Keratinocyte (primary cell): ENCODE measurements at regions not wholly inside any gene's neighbourhood (a gene's known extent, or its start where the extent isn't known, plus 50 kb on each side); places are given as distances from the start of the nearest gene placed in this dataset.

Source experiments
- DNase-seq: peaks from one replicate; pipeline ENCODE4 v3.0.0-alpha.2; 2011; ENCODE audit warnings: low read depth, missing footprints, low spot score
- FAIRE-seq: peaks from 2 replicates; lab custom pipeline; 2011; peaks lifted over from hg19 to GRCh38; lab: Jason Lieb, UNC
- H2AFZ ChIP-seq: 2 replicates; pipeline ENCODE4 v1.6.0; 2012; ENCODE audit warnings: low read length, control low read depth, inconsistent platforms; ENCODE audit not compliant: control insufficient read depth
- H3K27ac ChIP-seq: 2 replicates; pipeline ENCODE4 v1.5.1; 2011; ENCODE audit warnings: low read length; ENCODE audit not compliant: control insufficient read depth, insufficient read depth
- H3K27me3 ChIP-seq: 3 replicates; pipeline ENCODE4 v1.6.0; 2011; ENCODE audit warnings: low read length; ENCODE audit not compliant: control insufficient read depth, insufficient read depth; ENCODE audit errors: extremely low read depth
- H3K36me3 ChIP-seq, 2 experiments: 2 replicates in 1 of 2; 3 replicates in 1 of 2; pipeline ENCODE4 v1.5.1; 2011; ENCODE audit warnings: low read length in 2 of 2, mild to moderate bottlenecking in 1 of 2; ENCODE audit not compliant: control insufficient read depth in 2 of 2, insufficient read depth in 2 of 2; ENCODE audit errors: extremely low read depth in 1 of 2
- H3K4me1 ChIP-seq: 3 replicates; pipeline ENCODE4 v1.5.1; 2011; ENCODE audit warnings: low read length; ENCODE audit not compliant: control insufficient read depth, insufficient read depth; ENCODE audit errors: extremely low read depth
- H3K4me2 ChIP-seq: 3 replicates; pipeline ENCODE4 v1.6.0; 2011; ENCODE audit warnings: low read depth, low read length; ENCODE audit not compliant: control insufficient read depth, insufficient read depth; ENCODE audit errors: extremely low read depth
- H3K4me3 ChIP-seq, 3 experiments: fragments of 200-600 bp in 1 of 3; sonication (generic) in 1 of 3; 2 replicates in 2 of 3; 3 replicates in 1 of 3; pipeline ENCODE4 v1.5.1; 2011 to 2016; ENCODE audit warnings: low read length in 3 of 3, mild to moderate bottlenecking in 3 of 3, control low read depth in 2 of 3, inconsistent platforms in 1 of 3, low read depth in 1 of 3, mixed read lengths in 1 of 3, mixed run types in 1 of 3, moderate library complexity in 1 of 3; ENCODE audit not compliant: control insufficient read depth in 2 of 3, insufficient read depth in 2 of 3; ENCODE audit errors: extremely low read depth in 1 of 3
- H3K79me2 ChIP-seq: 2 replicates; pipeline ENCODE4 v1.6.0; 2012; ENCODE audit warnings: low read length; ENCODE audit not compliant: control insufficient read depth, insufficient read depth
- H3K9ac ChIP-seq: 3 replicates; pipeline ENCODE4 v1.6.0; 2011; ENCODE audit warnings: low read length; ENCODE audit not compliant: control insufficient read depth, insufficient read depth; ENCODE audit errors: extremely low read depth
- H3K9me1 ChIP-seq: 3 replicates; pipeline ENCODE4 v1.6.0; 2011; ENCODE audit warnings: low read length; ENCODE audit not compliant: control insufficient read depth, insufficient read depth; ENCODE audit errors: extremely low read depth
- H3K9me3 ChIP-seq: 2 replicates; pipeline ENCODE4 v1.5.1; 2012; ENCODE audit warnings: low read depth, low read length; ENCODE audit not compliant: control insufficient read depth
- H4K20me1 ChIP-seq: 3 replicates; pipeline ENCODE4 v1.6.0; 2011; ENCODE audit warnings: low read length; ENCODE audit not compliant: control insufficient read depth, insufficient read depth; ENCODE audit errors: extremely low read depth
- EZH2 ChIP-seq: IDR thresholded peaks from one replicate; pipeline ENCODE4 v1.6.1; 2012; ENCODE audit warnings: inconsistent platforms, mild to moderate bottlenecking, low read length, moderate library complexity
- dilution Hi-C: fragments of 300-500 bp; cut with MboI; formaldehyde crosslinking; loops from one replicate; pipeline ENCODE4 v1.7.0; 2020; ENCODE audit warnings: low sequenced_read_pairs; ENCODE audit not compliant: extremely low pct_ligation_motif_present
- TF ChIP-seq, protein P1 (sequence below), 3 experiments: IDR thresholded peaks in 1 of 3; conservative IDR thresholded peaks in 1 of 3; optimal IDR thresholded peaks in 1 of 3; 2 replicates in 2 of 3; 3 replicates in 1 of 3; pipeline versions ENCODE3 to v1.5.1; 2011; ENCODE audit warnings: low read length in 3 of 3, mild to moderate bottlenecking in 3 of 3, moderate library complexity in 2 of 3, control low read depth in 1 of 3, inconsistent platforms in 1 of 3; ENCODE audit not compliant: insufficient read depth in 2 of 3; ENCODE audit errors: extremely low read depth in 1 of 3

DNA sequence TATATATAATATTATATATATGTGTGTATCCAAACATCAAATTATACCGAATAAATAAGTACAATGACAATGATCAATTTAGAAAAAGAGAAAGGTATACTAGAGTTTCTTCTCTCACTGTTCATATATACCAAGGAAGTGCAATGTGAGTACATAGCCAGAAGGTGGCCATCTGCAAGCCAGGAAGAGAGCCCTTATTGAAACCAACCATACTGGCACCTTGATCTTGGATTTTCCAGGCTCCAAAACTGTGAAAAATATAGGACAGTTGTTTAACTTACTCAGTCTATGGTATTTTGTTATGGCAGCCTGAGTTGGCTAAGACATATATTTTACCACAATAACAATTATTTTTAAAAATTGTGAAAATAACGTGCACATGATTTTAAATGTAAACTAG is 1490.2 kb upstream of the SLC39A10 start:
- TF ChIP-seq EZH2: no peak
- TF ChIP-seq, protein P1, sequence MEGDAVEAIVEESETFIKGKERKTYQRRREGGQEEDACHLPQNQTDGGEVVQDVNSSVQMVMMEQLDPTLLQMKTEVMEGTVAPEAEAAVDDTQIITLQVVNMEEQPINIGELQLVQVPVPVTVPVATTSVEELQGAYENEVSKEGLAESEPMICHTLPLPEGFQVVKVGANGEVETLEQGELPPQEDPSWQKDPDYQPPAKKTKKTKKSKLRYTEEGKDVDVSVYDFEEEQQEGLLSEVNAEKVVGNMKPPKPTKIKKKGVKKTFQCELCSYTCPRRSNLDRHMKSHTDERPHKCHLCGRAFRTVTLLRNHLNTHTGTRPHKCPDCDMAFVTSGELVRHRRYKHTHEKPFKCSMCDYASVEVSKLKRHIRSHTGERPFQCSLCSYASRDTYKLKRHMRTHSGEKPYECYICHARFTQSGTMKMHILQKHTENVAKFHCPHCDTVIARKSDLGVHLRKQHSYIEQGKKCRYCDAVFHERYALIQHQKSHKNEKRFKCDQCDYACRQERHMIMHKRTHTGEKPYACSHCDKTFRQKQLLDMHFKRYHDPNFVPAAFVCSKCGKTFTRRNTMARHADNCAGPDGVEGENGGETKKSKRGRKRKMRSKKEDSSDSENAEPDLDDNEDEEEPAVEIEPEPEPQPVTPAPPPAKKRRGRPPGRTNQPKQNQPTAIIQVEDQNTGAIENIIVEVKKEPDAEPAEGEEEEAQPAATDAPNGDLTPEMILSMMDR (optimal IDR thresholded peaks at IDR 0.05 in 1 of 3, IDR thresholded peaks at IDR 0.05 in 1 of 3, conservative IDR thresholded peaks at IDR 0.05 in 1 of 3; ENCODE audit: extremely low read depth in 1 of 3, insufficient read depth in 2 of 3, low read length in 3 of 3): peak; percentile 52 to 60 (median 59)
- dilution Hi-C loops: no loop called here
- H3K4me2 ChIP-seq: no peak overlapping the region
- no peak overlapping the region for H3K27ac ChIP-seq
- no peaks in the 10 kb centered on the region for H3K36me3 ChIP-seq
- H3K79me2 ChIP-seq: no peaks in the 10 kb centered on the region
- no peak overlapping the region for H3K9ac ChIP-seq
- no peaks in the 10 kb centered on the region for H3K9me1 ChIP-seq
- no peak for FAIRE-seq
- no peaks in the 10 kb centered on the region for H4K20me1 ChIP-seq
- H3K27me3 ChIP-seq: no peaks in the 10 kb centered on the region
- no peak overlapping the region for H2AFZ ChIP-seq
- no peak for DNase-seq
- no peaks in the 10 kb centered on the region for H3K9me3 ChIP-seq
- no peaks in the 10 kb centered on the region for H3K4me1 ChIP-seq
- no peak overlapping the region for H3K4me3 ChIP-seq

DNA sequence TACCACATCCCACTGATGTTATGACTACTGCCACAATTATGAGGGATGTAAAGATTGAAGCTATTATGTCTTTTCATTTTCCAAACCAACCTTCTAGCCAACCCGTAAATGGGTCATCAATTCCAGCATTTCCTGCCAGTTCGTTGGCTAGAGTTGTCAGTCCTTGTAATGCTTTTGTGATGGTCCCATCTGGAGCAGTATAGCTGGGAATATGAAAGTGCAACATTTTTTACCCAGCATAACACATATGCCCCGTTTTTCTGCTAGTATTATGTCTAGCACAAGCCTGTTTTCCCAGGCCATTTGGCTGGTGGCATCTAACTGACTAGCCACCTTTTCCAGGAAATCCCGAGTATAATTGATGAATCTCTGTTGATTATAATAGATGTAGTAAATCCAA is 1501.6 kb upstream of the SLC39A10 start:
- no peak overlapping the region for H3K9ac ChIP-seq
- H3K9me1 ChIP-seq: no peaks in the 10 kb centered on the region
- H3K9me3 ChIP-seq: no peaks in the 10 kb centered on the region
- no peak for FAIRE-seq
- no peak overlapping the region for H2AFZ ChIP-seq
- H4K20me1 ChIP-seq: no peaks in the 10 kb centered on the region
- no peak overlapping the region for H3K4me3 ChIP-seq
- no peak overlapping the region for H3K27ac ChIP-seq
- TF ChIP-seq, protein P1 (optimal IDR thresholded peaks at IDR 0.05 in 1 of 3, IDR thresholded peaks at IDR 0.05 in 1 of 3, conservative IDR thresholded peaks at IDR 0.05 in 1 of 3; ENCODE audit: extremely low read depth in 1 of 3, insufficient read depth in 2 of 3, low read length in 3 of 3): no peak
- TF ChIP-seq EZH2: no peak
- H3K36me3 ChIP-seq: no peaks in the 10 kb centered on the region
- no peaks in the 10 kb centered on the region for H3K4me1 ChIP-seq
- DNase-seq: no peak
- H3K27me3 ChIP-seq: no peaks in the 10 kb centered on the region
- no peak overlapping the region for H3K4me2 ChIP-seq
- no peaks in the 10 kb centered on the region for H3K79me2 ChIP-seq
- dilution Hi-C loops: no loop called here
